SK-N-SH (cell line): ENCODE measurements at regions not wholly inside any gene's neighbourhood (a gene's known extent, or its start where the extent isn't known, plus 50 kb on each side); places are given as distances from the start of the nearest gene placed in this dataset.
A peak's percentile ranks its signal among the peaks of the same experiment; 100 is the strongest.

Experiments used
- CTCF ChIP-seq: fragments of 200-600 bp; sonication (generic); IDR thresholded peaks from 2 replicates; pipeline ENCODE4 v1.6.1; 2017; ENCODE audit warnings: antibody characterized with exemption, mild to moderate bottlenecking, moderate library complexity
- EP300 ChIP-seq, 2 experiments: IDR thresholded peaks; 2 replicates each; pipeline versions ENCODE4 v1.4.0 to v1.6.1; 2012; ENCODE audit warnings: borderline replicate concordance in 1 of 2, low read depth in 1 of 2, low read length in 1 of 2
- FOSL2 ChIP-seq: IDR thresholded peaks from 2 replicates; pipeline ENCODE4 v1.4.0; 2012; ENCODE audit warnings: low read depth, mild to moderate bottlenecking, moderate library complexity, borderline replicate concordance
- FOXJ3 ChIP-seq: sonication (generic); formaldehyde crosslinking; IDR thresholded peaks from 2 replicates; pipeline ENCODE4 v1.5.1; 2020; ENCODE audit warnings: mild to moderate bottlenecking, missing genetic modification reagents
- FOXM1 ChIP-seq: IDR thresholded peaks from 2 replicates; pipeline ENCODE4 v1.4.0; 2012; ENCODE audit warnings: low read depth, mild to moderate bottlenecking
- GABPA ChIP-seq: IDR thresholded peaks from 2 replicates; pipeline ENCODE4 v1.4.0; 2012; ENCODE audit warnings: low read depth, mild to moderate bottlenecking
- GATA2 ChIP-seq: sonication (generic); formaldehyde crosslinking; IDR thresholded peaks from 2 replicates; pipeline ENCODE4 v1.5.0; 2020; ENCODE audit warnings: mild to moderate bottlenecking, missing genetic modification reagents
- IRF3 ChIP-seq: fragments of 150-350 bp; IDR thresholded peaks from 2 replicates; pipeline ENCODE4 v1.6.1; 2016; ENCODE audit warnings: mild to moderate bottlenecking, low read depth, low read length
- JUND ChIP-seq: IDR thresholded peaks from 2 replicates; pipeline ENCODE4 v1.4.0; 2012
- MAX ChIP-seq: IDR thresholded peaks from 2 replicates; pipeline ENCODE4 v1.4.0; 2012; ENCODE audit warnings: low read depth
- MEF2A ChIP-seq: IDR thresholded peaks from 2 replicates; pipeline ENCODE4 v1.4.0; 2012; ENCODE audit warnings: low read depth, borderline replicate concordance
- MXI1 ChIP-seq: IDR thresholded peaks from 2 replicates; pipeline ENCODE4 v1.6.1; 2012; ENCODE audit warnings: mild to moderate bottlenecking, low read depth, low read length, improper control_type of control experiment
- NFIC ChIP-seq: IDR thresholded peaks from 2 replicates; pipeline ENCODE4 v1.4.0; 2012; ENCODE audit warnings: borderline replicate concordance
- NRF1 ChIP-seq: IDR thresholded peaks from 2 replicates; pipeline ENCODE4 v1.6.1; 2012; ENCODE audit warnings: low read depth, mild to moderate bottlenecking, low read length
- POLR2AphosphoS5 ChIP-seq: IDR thresholded peaks from 2 replicates; pipeline ENCODE4 v1.6.1; 2012; ENCODE audit warnings: low read depth, low read length
- RAD21 ChIP-seq: IDR thresholded peaks from 2 replicates; pipeline ENCODE4 v1.6.1; 2012; ENCODE audit warnings: mild to moderate bottlenecking, low read length
- RCOR1 ChIP-seq: fragments of 150-350 bp; IDR thresholded peaks from 2 replicates; pipeline ENCODE4 v1.6.1; 2017; ENCODE audit warnings: antibody characterized with exemption, low read length
- RFX5 ChIP-seq: IDR thresholded peaks from 2 replicates; pipeline ENCODE4 v1.6.1; 2012; ENCODE audit warnings: mild to moderate bottlenecking, improper control_type of control experiment, low read length
- RXRA ChIP-seq: IDR thresholded peaks from 2 replicates; pipeline ENCODE4 v1.4.0; 2012; ENCODE audit warnings: low read depth, mild to moderate bottlenecking, borderline replicate concordance
- SIN3A ChIP-seq: IDR thresholded peaks from 2 replicates; pipeline ENCODE4 v1.6.1; 2012; ENCODE audit warnings: low read depth, mild to moderate bottlenecking, low read length, moderate library complexity, borderline replicate concordance
- SMC3 ChIP-seq: IDR thresholded peaks from 2 replicates; pipeline ENCODE4 v1.6.1; 2012; ENCODE audit warnings: low read depth, low read length, improper control_type of control experiment
- TAF1 ChIP-seq: IDR thresholded peaks from 2 replicates; pipeline ENCODE4 v1.6.1; 2012; ENCODE audit warnings: low read depth, mild to moderate bottlenecking, low read length, moderate library complexity, borderline replicate concordance
- TCF12 ChIP-seq: IDR thresholded peaks from 2 replicates; pipeline ENCODE4 v1.4.0; 2012
- USF2 ChIP-seq: fragments of 150-350 bp; IDR thresholded peaks from 2 replicates; pipeline ENCODE4 v1.6.1; 2017; ENCODE audit warnings: antibody characterized with exemption, low read length, low read depth, borderline replicate concordance
- ZBTB33 ChIP-seq: IDR thresholded peaks from 2 replicates; pipeline ENCODE4 v1.4.0; 2012; ENCODE audit warnings: low read depth, borderline replicate concordance

GRCh38 chr5:126054577-126055347 lies 368.4 kb upstream of the GRAMD2B start (continued):
- TF ChIP-seq CTCF (no peak), RXRA (no peak), MXI1 (no peak), RFX5 (no peak), TAF1 (no peak), JUND (no peak), EP300 (IDR thresholded peaks at IDR 0.05; ENCODE audit: borderline replicate concordance in 1 of 2, low read depth in 1 of 2, low read length in 1 of 2) (peak; percentile 35 to 94; a peak in 3 of 4 replicates), FOXJ3 (CRISPR knock-in tag) (no peak), FOSL2 (no peak), USF2 (no peak), MAX (no peak), NFIC (no peak), GATA2 (CRISPR knock-in tag) (peak; percentile 75), NRF1 (no peak), SIN3A (no peak), SMC3 (no peak), FOXM1 (no peak; the same call in 1 of the 2 replicates), GABPA (no peak), MEF2A (no peak), IRF3 (no peak), ZBTB33 (no peak), TCF12 (peak; percentile 55), RAD21 (peak; percentile 58), RCOR1 (peak; percentile 68), POLR2AphosphoS5 (no peak)
